ENCODE measurements at regions not wholly inside any gene's neighbourhood (a gene's known extent, or its start where the extent isn't known, plus 50 kb on each side); places are given as distances from the start of the nearest gene placed in this dataset.

- CTCF ChIA-PET, result no interaction called here
Measured at GRCh38 chr10:1850971-1851527, 113.7 kb upstream of the ADARB2 start.

GRCh38 chr10:1847361-1847760 is 110.0 kb upstream of the ADARB2 start:
- POLR2A ChIA-PET, result no interaction called here
- CTCF ChIA-PET, result no interaction called here

More at GRCh38 chr10:1850971-1851527, 113.7 kb upstream of the ADARB2 start:
- POLR2A ChIA-PET, result no interaction called here

DNA sequence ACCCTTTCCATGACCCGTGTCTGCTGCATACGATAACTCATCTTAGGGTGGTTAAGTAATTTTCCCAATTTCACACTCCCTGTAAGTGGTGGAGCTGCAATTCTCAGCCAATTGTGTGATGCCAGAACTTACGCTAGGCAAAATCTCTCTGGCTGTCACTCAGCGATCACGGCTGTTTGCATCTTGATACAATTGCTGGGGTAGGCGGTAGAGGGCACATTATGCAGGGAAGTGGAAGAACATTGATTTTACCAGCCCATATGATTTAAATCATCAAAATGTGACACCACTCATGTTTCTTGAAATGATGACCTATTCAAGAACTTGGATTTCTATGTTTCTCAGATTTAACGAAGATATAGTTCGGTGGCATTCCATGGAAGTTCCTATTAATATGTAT is 108.7 kb upstream of the ADARB2 start:
- POLR2A ChIA-PET, result no interaction called here
- CTCF ChIA-PET, result no interaction called here

DNA sequence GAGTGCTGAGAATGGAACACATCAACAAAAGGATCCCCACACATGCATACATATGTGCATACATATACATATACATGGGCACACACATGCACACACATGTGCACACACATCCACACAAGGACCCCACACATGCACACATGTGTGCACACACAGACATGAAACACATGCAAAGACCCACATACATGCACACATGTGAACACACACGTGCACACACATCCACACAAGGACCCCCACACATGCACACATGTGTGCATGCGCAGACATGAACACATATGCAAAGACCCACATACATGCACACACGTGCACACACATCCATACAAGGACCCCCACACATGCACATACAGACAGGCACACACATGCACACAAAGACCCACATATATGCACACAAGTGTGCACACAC is 104.4 kb upstream of the ADARB2 start:
- POLR2A ChIA-PET, result no interaction called here
- CTCF ChIA-PET, result no interaction called here

DNA sequence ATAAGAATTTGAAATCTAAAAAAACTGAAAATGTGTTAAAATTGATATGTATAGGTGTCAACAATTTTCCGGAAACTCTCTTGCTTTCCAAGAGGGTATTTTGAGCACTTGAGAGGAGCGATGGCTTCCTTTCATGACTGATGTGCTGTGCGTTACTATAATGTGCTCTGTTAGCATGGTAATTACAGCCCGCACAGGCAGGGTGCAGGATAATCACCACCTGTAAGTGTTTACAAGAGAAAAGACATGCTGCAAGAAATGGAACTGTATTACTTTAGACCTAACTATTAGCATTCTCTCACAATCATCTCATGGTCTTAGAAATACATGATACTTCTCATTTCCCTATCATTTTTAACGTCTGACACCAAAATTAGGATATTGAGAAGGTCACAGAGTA is 92.4 kb upstream of the ADARB2 start:
- ChIA-PET CTCF (no interaction called here), POLR2A (no interaction called here)

DNA sequence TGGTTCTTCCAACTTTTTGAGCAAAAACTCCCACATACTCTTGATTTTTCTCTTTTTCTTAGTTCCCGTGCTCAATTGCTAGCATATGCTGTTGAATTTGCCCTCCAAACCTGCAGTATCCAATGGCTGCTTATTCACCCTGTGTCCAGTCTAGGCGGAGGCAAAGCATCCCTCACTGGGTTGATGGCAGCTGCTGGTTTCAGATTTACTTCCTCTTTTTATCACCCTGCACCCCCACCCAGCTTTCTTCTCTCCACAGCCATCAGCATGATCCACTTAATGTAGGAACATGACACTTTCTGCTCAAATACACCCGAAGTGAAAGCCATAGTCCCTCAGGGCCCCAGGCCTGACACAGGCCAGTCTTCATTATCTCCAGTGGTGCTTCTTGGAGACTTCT is 87.6 kb upstream of the ADARB2 start:
- ChIA-PET CTCF (no interaction called here), POLR2A (no interaction called here)

GRCh38 chr10:1814556-1814955 is 77.2 kb upstream of the ADARB2 start:
- POLR2A ChIA-PET, result no interaction called here

DNA sequence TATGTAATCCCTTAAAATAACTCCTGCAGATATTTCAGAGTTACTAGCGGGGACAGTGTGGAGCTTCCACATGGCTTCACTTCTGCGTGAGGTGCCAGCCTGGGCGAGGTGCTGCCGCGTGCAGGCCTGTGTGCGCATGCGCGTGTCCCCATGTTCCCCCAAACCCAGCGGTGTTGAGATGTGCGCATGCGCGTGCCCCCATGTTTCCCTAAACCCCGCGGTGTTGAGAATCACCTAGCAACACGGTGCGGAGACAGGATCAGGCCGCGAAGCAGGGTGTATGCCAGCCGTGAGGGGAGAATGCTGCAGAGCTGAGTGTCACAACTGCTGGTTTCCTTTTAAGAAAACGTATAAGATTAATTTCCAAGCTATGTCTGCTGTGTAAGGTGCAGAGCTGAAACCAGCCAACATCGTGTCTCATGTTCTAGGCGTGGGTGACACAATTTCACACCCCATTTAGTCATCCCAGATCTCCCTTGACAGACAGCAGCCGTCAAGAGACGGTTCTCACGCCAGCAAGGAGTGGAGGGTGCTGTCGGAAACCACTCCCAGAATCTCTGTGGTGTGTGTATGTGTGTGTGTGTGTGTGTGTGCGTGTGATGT is 71.9 kb upstream of the ADARB2 start:
- ChIA-PET POLR2A (no interaction called here), CTCF (no interaction called here)

More at GRCh38 chr10:1814556-1814955, 77.2 kb upstream of the ADARB2 start:
- CTCF ChIA-PET, result no interaction called here

DNA sequence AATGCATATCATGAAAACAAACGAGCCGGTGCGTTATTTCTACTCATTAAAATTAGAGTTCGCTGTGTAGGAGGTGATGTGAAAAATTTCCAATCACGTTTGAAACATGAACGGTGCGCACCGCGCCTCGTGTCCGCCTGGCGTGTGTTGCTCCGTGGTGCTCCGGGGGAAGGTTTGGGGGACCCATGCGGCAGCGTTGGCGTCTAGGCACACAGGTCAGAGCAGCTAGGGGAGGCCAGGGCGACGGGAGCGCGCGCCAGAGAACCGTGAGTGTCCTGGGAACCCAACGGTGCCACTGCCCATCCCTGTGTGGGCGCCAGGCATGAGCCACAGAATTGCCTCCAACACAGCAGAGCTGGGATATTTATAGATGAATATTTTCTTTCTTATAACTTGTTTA is 70.6 kb upstream of the ADARB2 start:
- ChIA-PET CTCF (no interaction called here), POLR2A (no interaction called here)

DNA sequence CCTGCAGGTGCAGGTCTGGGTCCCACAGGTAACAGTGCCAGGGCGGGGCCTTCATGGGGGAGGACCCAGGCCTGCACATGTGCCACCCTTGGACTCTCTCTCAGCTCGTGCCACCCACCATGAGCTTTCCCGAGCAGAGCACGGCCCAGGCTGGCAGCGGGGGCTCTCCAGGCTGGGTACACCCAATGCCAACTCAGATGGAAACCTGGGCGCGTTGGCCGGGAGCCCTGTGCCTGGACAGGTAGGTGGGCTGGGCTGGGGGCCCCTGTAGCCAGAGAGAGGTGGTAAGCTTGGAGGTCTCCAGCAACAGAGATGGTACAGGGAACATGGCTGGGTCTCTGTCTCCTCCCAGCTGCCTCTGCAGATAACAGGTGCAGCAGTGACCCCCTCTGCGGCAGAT is 69.9 kb upstream of the ADARB2 start:
- ChIA-PET POLR2A (no interaction called here), CTCF (no interaction called here)

DNA sequence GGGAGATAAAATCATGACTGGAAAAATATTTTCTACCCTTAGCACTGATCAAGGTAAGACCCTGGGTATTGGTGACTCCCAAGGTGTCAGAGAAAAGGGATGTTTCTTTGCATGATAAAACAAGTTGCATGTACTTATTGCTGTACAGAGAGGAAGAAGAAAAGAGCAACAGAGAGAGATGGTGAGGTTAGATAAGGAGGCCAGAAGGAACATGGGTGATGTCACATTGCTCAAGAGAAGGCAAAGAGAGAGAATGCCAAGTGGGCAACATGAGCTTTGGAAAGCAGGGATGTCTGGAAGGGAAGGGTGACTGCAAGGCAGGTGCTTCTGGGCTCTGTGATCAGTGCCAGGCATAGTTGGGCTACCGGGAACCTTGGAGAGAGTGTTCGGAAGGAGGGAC is 65.1 kb upstream of the ADARB2 start:
- ChIA-PET CTCF (no interaction called here), POLR2A (no interaction called here)

- CTCF ChIA-PET, result no interaction called here
- POLR2A ChIA-PET, result no interaction called here
Measured at GRCh38 chr10:1788401-1788800, 51.1 kb upstream of the ADARB2 start.
